Lung microvascular endothelial cell (primary cell): ENCODE measurements at regions not wholly inside any gene's neighbourhood (a gene's known extent, or its start where the extent isn't known, plus 50 kb on each side); places are given as distances from the start of the nearest gene placed in this dataset.
"Not testable (repeated sequence)": the region's sequence is repeated elsewhere in the genome, so short reads cannot be mapped to it uniquely, and the experiment has no call there.

Experiments
- DNase-seq, 2 donors: peaks; one replicate each; pipeline versions ENCODE4 v3.0.0 to v3.0.0-alpha.2; 2010; ENCODE audit warnings: low read depth in 2 of 2

- DNase-seq = no peak
These were observed 63.8 kb downstream of the TNFAIP2 start for GRCh38 chr14:103186909-103187586.

- DNase-seq = no peak
These were observed 64.7 kb downstream of the TNFAIP2 start for GRCh38 chr14:103187911-103188310.

- DNase-seq = peak; percentile 17 to 49
These were observed 65.7 kb downstream of the TNFAIP2 start for GRCh38 chr14:103188810-103189480.

GRCh38 chr14:103189481-103190470 is 66.5 kb downstream of the TNFAIP2 start:
- no peak for DNase-seq

GRCh38 chr14:103190741-103191140 is 67.5 kb downstream of the TNFAIP2 start:
- DNase-seq = no peak

- no peak for DNase-seq
These were observed 68.6 kb downstream of the TNFAIP2 start for GRCh38 chr14:103191844-103192243.

GRCh38 chr14:103192246-103192840 is 69.1 kb downstream of the TNFAIP2 start:
- no peak for DNase-seq

GRCh38 chr14:103192861-103193260 is 69.6 kb downstream of the TNFAIP2 start:
- not testable (repeated sequence) for DNase-seq

- DNase-seq = not testable (repeated sequence)
These were observed 70.2 kb downstream of the TNFAIP2 start for GRCh38 chr14:103193491-103193890.

GRCh38 chr14:103194256-103195045 is 71.2 kb downstream of the TNFAIP2 start:
- DNase-seq = no peak

- no peak for DNase-seq
These were observed 72.8 kb downstream of the TNFAIP2 start for GRCh38 chr14:103195828-103196615.

- no peak for DNase-seq
These were observed 73.5 kb downstream of the TNFAIP2 start for GRCh38 chr14:103196716-103197115.

GRCh38 chr14:103198131-103199105 is 75.2 kb downstream of the TNFAIP2 start:
- DNase-seq = no peak

- no peak for DNase-seq
These were observed 75.9 kb downstream of the TNFAIP2 start for GRCh38 chr14:103199124-103199523.

GRCh38 chr14:103201801-103202200 is 78.5 kb downstream of the TNFAIP2 start:
- DNase-seq = no peak

- peak in 1 of 2 donors; percentile 19 for DNase-seq
These were observed 81.7 kb downstream of the TNFAIP2 start for GRCh38 chr14:103204852-103205540.

GRCh38 chr14:103205541-103205906 is 82.3 kb downstream of the TNFAIP2 start:
- no peak for DNase-seq

GRCh38 chr14:103206023-103206481 is 82.8 kb downstream of the TNFAIP2 start:
- no peak for DNase-seq
